Erythroblast (primary cell): ENCODE measurements at regions not wholly inside any gene's neighbourhood (a gene's known extent, or its start where the extent isn't known, plus 50 kb on each side); places are given as distances from the start of the nearest gene placed in this dataset.

Experiments
- GATA1 ChIP-seq: IDR thresholded peaks from 2 replicates; pipeline ENCODE4 v1.6.1; 2011; ENCODE audit warnings: low read depth, mild to moderate bottlenecking, control low read depth, low read length, moderate library complexity
- POLR2A ChIP-seq: IDR thresholded peaks from 2 replicates; pipeline ENCODE4 v1.6.1; 2011; ENCODE audit warnings: mild to moderate bottlenecking, low read length

- TF ChIP-seq POLR2A (no peak), GATA1 (no peak)
These were observed 330.1 kb downstream of the HDGFL1 start for GRCh38 chr6:22899426-22899825.
